ENCODE measurements at regions not wholly inside any gene's neighbourhood (a gene's known extent, or its start where the extent isn't known, plus 50 kb on each side); places are given as distances from the start of the nearest gene placed in this dataset.
"Not testable (repeated sequence)": the region's sequence is repeated elsewhere in the genome, so short reads cannot be mapped to it uniquely, and the experiment has no call there.

- Histone ChIP-seq H3K9me3 (ENCODE audit: low read depth) (peaks cover 10% of the 10 kb centered on the region), H3K4me3 (no peak overlapping the region), H3K36me3 (replicated peaks; ENCODE audit: insufficient read depth, low read depth) (no peaks in the 10 kb centered on the region), H3K4me1 (ENCODE audit: insufficient read depth) (no peaks in the 10 kb centered on the region), H3K27me3 (no peaks in the 10 kb centered on the region), H2AFZ (no peak overlapping the region), H3K79me2 (no peaks in the 10 kb centered on the region), H3K27ac (no peak overlapping the region), H3K9me2 (replicated peaks; ENCODE audit: insufficient read depth) (no peaks in the 10 kb centered on the region), H3K4me2 (no peak overlapping the region), H4K20me1 (ENCODE audit: insufficient read depth, poor library complexity, severe bottlenecking) (no peaks in the 10 kb centered on the region)
- WGBS (ENCODE audit: low lambda C conversion rate, missing lambda C conversion rate): 100% methylated on average over 1 of the region's 1 CpG
- no peak for TF ChIP-seq EZH2 (IDR thresholded peaks at IDR 0.05; ENCODE audit: borderline replicate concordance)
- no peak for TF ChIP-seq EZH2phosphoT487 (IDR thresholded peaks at IDR 0.05; ENCODE audit: low read depth, severe bottlenecking, unreplicated experiment)
- TF ChIP-seq CTCF (IDR thresholded peaks at IDR 0.05; ENCODE audit: poor library complexity): no peak
- DNase-seq (ENCODE audit: low spot score): no peak
Observed at GRCh38 chr3:105982207-105982606, 113.4 kb upstream of the CBLB start.

GRCh38 chr3:105984837-105985236 lies 116.0 kb upstream of the CBLB start:
- TF ChIP-seq EZH2 (IDR thresholded peaks at IDR 0.05; ENCODE audit: borderline replicate concordance): no peak
- Histone ChIP-seq H3K4me2 (no peak overlapping the region), H3K27ac (no peak overlapping the region), H3K27me3 (no peaks in the 10 kb centered on the region), H3K4me3 (no peak overlapping the region), H4K20me1 (ENCODE audit: insufficient read depth, poor library complexity, severe bottlenecking) (no peaks in the 10 kb centered on the region), H3K9me2 (replicated peaks; ENCODE audit: insufficient read depth) (no peaks in the 10 kb centered on the region), H3K79me2 (no peaks in the 10 kb centered on the region), H3K36me3 (replicated peaks; ENCODE audit: insufficient read depth, low read depth) (no peaks in the 10 kb centered on the region), H3K4me1 (ENCODE audit: insufficient read depth) (no peaks in the 10 kb centered on the region), H2AFZ (no peak overlapping the region), H3K9me3 (ENCODE audit: low read depth) (peaks cover 10% of the 10 kb centered on the region)
- DNase-seq (ENCODE audit: low spot score): no peak
- 100% methylated on average over 1 of the region's 1 CpG for WGBS (ENCODE audit: low lambda C conversion rate, missing lambda C conversion rate)

- H2AFZ ChIP-seq; H4K20me1 ChIP-seq (ENCODE audit: insufficient read depth, poor library complexity, severe bottlenecking); H3K4me3 ChIP-seq; H3K79me2 ChIP-seq; H3K27me3 ChIP-seq; H3K36me3 ChIP-seq (replicated peaks; ENCODE audit: insufficient read depth, low read depth); DNase-seq (ENCODE audit: low spot score); H3K27ac ChIP-seq; H3K4me2 ChIP-seq; H3K9me3 ChIP-seq (ENCODE audit: low read depth); H3K4me1 ChIP-seq (ENCODE audit: insufficient read depth); H3K9me2 ChIP-seq (replicated peaks; ENCODE audit: insufficient read depth): not testable (repeated sequence)
- 91% methylated on average over 2 of the region's 2 CpGs for WGBS (ENCODE audit: low lambda C conversion rate, missing lambda C conversion rate)
Observed at GRCh38 chr3:105986343-105986742, 117.5 kb upstream of the CBLB start.

- 88% methylated on average over 2 of the region's 2 CpGs for WGBS (ENCODE audit: low lambda C conversion rate, missing lambda C conversion rate)
Observed at GRCh38 chr3:105987809-105988208, 119.0 kb upstream of the CBLB start.

More at GRCh38 chr3:105987809-105988208, 119.0 kb upstream of the CBLB start:
- Histone ChIP-seq H3K36me3 (replicated peaks; ENCODE audit: insufficient read depth, low read depth) (no peaks in the 10 kb centered on the region), H3K9me2 (replicated peaks; ENCODE audit: insufficient read depth) (no peaks in the 10 kb centered on the region), H3K4me2 (no peak overlapping the region), H3K27me3 (no peaks in the 10 kb centered on the region), H4K20me1 (ENCODE audit: insufficient read depth, poor library complexity, severe bottlenecking) (no peaks in the 10 kb centered on the region), H3K4me1 (ENCODE audit: insufficient read depth) (no peaks in the 10 kb centered on the region), H3K4me3 (no peak overlapping the region), H2AFZ (no peak overlapping the region), H3K79me2 (no peaks in the 10 kb centered on the region), H3K27ac (no peak overlapping the region), H3K9me3 (ENCODE audit: low read depth) (peaks cover 10% of the 10 kb centered on the region)
- DNase-seq (ENCODE audit: low spot score): no peak
- TF ChIP-seq EZH2 (IDR thresholded peaks at IDR 0.05; ENCODE audit: borderline replicate concordance) (no peak), CTCF (IDR thresholded peaks at IDR 0.05; ENCODE audit: poor library complexity) (no peak), EZH2phosphoT487 (IDR thresholded peaks at IDR 0.05; ENCODE audit: low read depth, severe bottlenecking, unreplicated experiment) (no peak)
